Cardiac fibroblast (primary cell): ENCODE measurements at regions not wholly inside any gene's neighbourhood (a gene's known extent, or its start where the extent isn't known, plus 50 kb on each side); places are given as distances from the start of the nearest gene placed in this dataset.

Experiments
- DNase-seq, 2 donors: peaks; one replicate each; pipeline versions ENCODE4 v3.0.0 to v3.0.0-alpha.2; 2010; ENCODE audit warnings: low read depth in 2 of 2
- H3K4me3 ChIP-seq, 2 donors: replicated peaks in 1 of 2; 1 replicate in 1 of 2; 2 replicates in 1 of 2; pipeline ENCODE4 v1.5.1; 2011; ENCODE audit warnings: low read depth in 2 of 2, low read length in 2 of 2, mild to moderate bottlenecking in 2 of 2, moderate library complexity in 1 of 2
- CTCF ChIP-seq: IDR thresholded peaks from one replicate; pipeline ENCODE4 v1.5.1; 2011; ENCODE audit warnings: low read depth, mild to moderate bottlenecking, low read length, inconsistent platforms

GRCh38 chr6:15862810-15863209 is 200.0 kb upstream of the DTNBP1 start:
- no peak overlapping the region for H3K4me3 ChIP-seq
- no peak for DNase-seq
- no peak for TF ChIP-seq CTCF

GRCh38 chr6:15861486-15861885 is 198.7 kb upstream of the DTNBP1 start:
- TF ChIP-seq CTCF = no peak
- no peak overlapping the region for H3K4me3 ChIP-seq
- DNase-seq = no peak

DNA sequence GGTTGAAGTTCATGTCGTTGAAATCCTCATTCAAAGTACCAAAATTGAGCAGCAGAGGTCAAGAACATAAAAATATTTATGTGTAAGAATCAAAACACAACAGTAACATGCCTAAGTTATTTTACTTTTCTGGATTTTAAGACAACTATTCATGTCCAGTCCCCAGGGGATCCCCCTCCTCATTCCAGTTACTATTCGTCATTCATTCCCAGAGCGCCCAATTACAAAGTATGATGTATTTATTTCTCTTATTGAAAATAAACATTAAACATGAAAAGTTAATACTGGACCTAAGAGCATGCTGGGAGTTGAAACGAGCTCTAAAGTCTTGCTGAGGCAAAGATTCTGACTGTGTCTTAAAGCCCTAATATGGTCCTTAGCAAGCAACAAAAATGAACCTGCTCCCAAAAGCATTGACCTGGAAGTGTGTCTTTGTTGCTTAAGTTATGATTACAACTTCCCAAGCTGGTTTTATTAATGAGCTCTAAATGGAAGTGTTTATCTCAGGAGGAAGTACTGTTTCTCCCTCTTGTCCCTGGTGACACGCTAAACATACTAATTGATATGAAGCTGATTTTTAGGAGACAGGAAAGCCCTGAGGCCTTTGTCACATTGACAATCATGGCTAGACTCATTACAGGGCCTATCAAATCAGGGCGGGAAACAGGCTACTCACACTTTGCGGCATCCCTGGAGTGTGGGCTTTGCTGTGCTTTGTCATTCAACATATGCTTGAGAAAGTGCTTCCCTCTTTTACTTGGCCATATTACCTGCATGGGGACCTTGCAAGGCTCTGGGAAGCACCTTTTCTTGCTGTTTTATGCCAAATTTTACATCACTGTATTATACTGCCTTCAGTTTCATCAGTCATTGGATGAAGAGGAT is 192.2 kb upstream of the DTNBP1 start:
- H3K4me3 ChIP-seq = no peak overlapping the region
- peak in 1 of 2 donors; percentile 7 for DNase-seq
- TF ChIP-seq CTCF = no peak

- TF ChIP-seq CTCF = no peak
- DNase-seq = no peak
- no peak overlapping the region for H3K4me3 ChIP-seq
Observed at GRCh38 chr6:15854378-15854777, 191.6 kb upstream of the DTNBP1 start.

- no peak overlapping the region for H3K4me3 ChIP-seq
- no peak for TF ChIP-seq CTCF
- no peak for DNase-seq
Observed at GRCh38 chr6:15853259-15853658, 190.4 kb upstream of the DTNBP1 start.

GRCh38 chr6:15852289-15852688 is 189.5 kb upstream of the DTNBP1 start:
- DNase-seq = no peak
- no peak overlapping the region for H3K4me3 ChIP-seq
- no peak for TF ChIP-seq CTCF
